ENCODE measurements at regions not wholly inside any gene's neighbourhood (a gene's known extent, or its start where the extent isn't known, plus 50 kb on each side); places are given as distances from the start of the nearest gene placed in this dataset.
"Not testable (repeated sequence)": the region's sequence is repeated elsewhere in the genome, so short reads cannot be mapped to it uniquely, and the experiment has no call there.

DNA sequence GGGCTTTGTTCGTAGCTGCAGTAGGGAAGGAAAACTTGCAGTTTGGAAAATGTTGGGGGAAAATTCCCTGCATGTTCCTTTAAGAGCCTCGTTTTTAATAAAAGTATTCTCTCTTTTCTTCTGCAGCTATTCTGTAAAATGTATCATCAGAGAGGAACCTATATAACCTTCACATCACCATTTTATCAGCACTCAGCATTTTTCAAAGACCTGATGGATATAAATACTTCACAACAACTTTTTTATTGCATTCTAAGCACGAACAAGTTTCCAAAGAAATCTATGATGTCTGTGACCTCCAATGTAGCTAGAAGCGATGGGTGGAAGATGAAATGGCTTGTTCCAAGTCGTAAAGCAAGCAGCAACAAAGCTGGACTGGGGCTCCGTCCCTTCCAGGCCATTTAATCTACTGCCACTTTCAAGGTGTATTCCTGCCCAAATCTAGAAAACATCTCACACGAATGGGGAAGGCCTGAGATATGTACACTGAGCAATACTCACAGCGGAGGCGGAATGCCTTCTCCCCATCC, 84.0 kb downstream of the NSUN2 start:
- DNase-seq, result no peak

DNA sequence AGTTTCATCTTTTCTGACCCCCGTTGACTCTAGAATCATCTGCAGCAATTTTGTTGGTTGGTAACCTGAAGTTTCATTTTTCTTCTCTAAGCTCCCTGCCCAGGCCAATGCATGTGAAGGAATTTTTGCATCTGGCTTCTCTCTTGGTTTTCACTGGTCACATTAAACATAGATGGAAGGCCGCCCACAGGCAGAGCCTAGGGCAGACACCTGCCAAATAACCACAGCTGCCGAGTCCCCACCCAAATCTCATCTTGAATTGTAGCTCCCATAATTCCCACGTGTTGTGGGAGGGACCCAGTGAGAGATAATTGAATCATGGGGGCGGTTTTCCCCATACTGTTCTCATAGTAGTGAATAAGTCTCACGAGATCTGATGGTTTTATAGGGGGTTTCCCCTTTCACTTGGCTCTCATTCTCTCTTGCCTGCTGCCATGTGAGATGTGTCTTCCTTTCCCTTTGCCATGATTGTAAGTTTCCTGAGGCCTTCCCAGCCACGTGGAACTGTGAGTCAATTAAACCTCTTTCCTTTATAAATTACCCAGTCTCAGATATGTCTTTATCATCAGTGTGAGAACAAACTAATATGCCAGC, 84.8 kb downstream of the NSUN2 start:
- not testable (repeated sequence) for DNase-seq

- DNase-seq, result no peak
Measured at GRCh38 chr5:6547498-6547897, 85.3 kb downstream of the NSUN2 start.

DNA sequence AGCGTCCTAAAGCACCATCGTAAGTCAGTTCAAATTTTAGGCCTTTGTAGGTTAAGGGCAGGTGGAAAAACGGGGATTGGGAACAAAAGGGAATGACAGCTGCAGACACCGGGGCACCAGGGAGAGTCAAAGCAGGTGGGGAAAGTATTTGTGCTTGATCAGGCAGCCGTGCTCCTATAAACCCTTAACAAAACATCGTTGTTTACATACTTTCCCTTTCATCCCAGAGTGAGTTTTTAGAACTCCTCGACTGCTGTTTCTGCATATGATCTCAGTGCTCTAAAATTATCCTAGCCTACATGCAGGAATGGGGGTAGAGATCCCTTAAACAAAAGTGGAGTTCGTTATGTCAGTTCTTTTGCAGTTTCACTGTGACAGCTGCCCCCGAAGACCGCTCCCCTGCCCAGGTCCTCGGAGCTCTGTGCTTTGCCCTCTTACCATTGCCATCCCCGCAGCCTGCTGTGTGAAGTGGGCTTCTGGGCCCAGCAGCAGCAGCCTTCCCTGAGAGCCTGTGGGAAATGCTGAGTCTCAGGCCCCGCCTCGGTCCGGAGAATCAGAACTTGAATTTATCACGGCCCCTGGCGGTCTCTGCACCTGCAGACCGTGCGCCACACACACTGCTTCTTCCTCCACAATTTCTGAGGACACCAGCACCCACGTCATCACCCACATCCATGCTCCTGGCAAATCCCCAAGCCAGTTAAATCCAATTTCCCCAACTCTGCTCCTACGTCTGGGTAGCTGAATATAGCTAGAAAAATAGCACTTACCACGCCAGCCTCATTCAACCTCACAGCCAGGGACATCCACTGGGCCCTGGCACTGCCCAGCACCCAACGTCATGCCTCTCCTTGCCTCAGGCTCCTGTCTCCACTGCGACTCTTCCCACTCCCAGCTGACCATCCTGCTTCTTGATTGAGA, 86.8 kb downstream of the NSUN2 start:
- peak; percentile 80 for DNase-seq

DNA sequence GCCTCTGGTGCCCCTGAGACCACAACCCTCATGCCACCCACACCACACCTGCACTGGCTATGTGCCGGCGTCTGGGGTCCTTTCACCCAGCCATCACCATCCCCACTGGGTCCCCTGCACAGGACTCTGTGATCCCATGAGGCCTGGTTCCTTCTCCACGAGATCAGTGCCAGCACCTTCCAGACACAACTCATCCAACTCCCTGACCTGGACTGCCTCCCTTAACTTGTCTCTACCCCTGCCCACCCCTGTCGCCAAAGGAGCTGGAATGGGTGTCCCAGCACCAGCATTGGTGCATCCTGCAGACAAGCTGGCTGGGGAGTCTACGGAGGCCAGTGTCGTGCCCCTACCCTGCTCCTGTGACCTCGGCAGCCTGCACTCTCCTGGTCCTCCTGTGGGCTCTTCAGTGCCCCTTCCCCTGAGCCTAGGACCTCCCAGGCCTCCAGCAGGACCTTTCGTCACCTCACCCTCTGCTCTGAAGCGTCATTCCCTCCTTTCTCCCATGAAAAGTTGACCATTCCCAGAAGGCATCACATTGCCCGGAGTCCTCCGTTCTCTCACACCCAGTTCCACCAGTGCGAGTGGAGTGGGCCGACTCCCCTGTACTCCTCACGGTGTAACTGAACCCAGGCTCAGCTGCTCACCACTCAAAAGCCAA, 87.7 kb downstream of the NSUN2 start:
- no peak for DNase-seq

GRCh38 chr5:6544561-6544935, 88.3 kb downstream of the NSUN2 start:
- no peak for DNase-seq

Data from COR-L47 (cell line).